ENCODE measurements at regions not wholly inside any gene's neighbourhood (a gene's known extent, or its start where the extent isn't known, plus 50 kb on each side); places are given as distances from the start of the nearest gene placed in this dataset.

DNA sequence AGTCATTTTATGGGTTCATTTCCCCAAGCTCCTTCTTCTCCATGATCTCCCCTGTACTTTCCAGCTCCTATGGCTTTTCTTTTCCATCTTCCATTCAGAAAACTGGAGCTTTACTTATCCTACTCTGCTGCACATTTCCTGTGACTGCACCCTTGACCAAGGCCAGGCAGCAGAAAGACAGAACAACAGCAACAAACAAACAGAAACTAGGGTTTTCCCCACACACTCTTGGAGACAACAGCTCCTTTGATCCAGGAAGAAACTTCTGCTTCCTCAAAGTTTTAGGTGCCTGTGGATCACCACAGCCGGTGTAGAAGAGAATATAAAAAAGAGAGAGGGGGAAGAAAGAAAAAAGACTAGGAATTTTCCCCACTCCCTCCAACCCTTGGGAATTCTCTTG is 342.3 kb upstream of the CFAP20DC start:
- Histone ChIP-seq H3K4me3 (ENCODE audit: low read length) (no peak overlapping the region), H3K9me3 (ENCODE audit: control insufficient read depth, low read length) (peaks cover 10% of the 10 kb centered on the region), H3K27me3 (ENCODE audit: control insufficient read depth, insufficient read depth, low read length, poor library complexity, severe bottlenecking) (no peaks in the 10 kb centered on the region), H3K36me3 (ENCODE audit: control insufficient read depth, insufficient read depth, low read length) (no peaks in the 10 kb centered on the region), H3K9ac (ENCODE audit: extremely low read depth, low read length, poor library complexity, severe bottlenecking) (no peak overlapping the region), H3K4me1 (ENCODE audit: control insufficient read depth, insufficient read depth, low read length) (no peaks in the 10 kb centered on the region), H3K27ac (ENCODE audit: low read depth, low read length) (no peak overlapping the region)
- Mint-ChIP-seq H3K4me3 (no peak overlapping the region), H3K27ac (no peak overlapping the region), H3K27me3 (ENCODE audit: insufficient read depth) (peaks cover 4% of the 10 kb centered on the region), H3K9me3 (peaks cover 14% of the 10 kb centered on the region), H3K36me3 (ENCODE audit: low read depth) (no peaks in the 10 kb centered on the region), H3K4me1 (no peaks in the 10 kb centered on the region)
- 100% methylated on average over 1 of the region's 1 CpG; no CpG with 5 or more reads in 1 of the 2 experiments for WGBS, 2 experiments (ENCODE audit: insufficient coverage in 1 of 2, insufficient read length in 1 of 2)
- TF ChIP-seq, protein P1, sequence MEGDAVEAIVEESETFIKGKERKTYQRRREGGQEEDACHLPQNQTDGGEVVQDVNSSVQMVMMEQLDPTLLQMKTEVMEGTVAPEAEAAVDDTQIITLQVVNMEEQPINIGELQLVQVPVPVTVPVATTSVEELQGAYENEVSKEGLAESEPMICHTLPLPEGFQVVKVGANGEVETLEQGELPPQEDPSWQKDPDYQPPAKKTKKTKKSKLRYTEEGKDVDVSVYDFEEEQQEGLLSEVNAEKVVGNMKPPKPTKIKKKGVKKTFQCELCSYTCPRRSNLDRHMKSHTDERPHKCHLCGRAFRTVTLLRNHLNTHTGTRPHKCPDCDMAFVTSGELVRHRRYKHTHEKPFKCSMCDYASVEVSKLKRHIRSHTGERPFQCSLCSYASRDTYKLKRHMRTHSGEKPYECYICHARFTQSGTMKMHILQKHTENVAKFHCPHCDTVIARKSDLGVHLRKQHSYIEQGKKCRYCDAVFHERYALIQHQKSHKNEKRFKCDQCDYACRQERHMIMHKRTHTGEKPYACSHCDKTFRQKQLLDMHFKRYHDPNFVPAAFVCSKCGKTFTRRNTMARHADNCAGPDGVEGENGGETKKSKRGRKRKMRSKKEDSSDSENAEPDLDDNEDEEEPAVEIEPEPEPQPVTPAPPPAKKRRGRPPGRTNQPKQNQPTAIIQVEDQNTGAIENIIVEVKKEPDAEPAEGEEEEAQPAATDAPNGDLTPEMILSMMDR (conservative IDR thresholded peaks at IDR 0.05): no peak
- no peak for DNase-seq

DNA sequence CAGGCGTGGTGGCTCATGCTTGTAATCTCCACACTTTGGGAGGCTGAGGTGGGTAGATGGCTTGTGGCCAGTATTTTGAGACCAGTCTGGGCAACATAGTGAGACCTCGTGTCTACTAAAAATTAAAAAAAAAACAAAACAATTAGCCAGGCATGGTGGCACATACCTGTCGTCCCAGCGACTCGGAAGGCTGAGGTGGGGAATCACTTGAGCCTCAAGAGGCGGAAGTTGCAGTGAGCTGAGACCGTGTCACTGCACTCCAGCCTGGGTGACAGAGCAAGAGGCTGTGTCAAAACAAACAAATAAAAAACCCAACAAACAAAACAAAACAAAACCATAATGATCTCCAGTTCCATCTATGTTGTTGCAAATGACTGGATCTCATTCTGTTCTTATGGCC is 341.3 kb upstream of the CFAP20DC start:
- Histone ChIP-seq H3K4me3 (ENCODE audit: low read length) (no peak overlapping the region), H3K9ac (ENCODE audit: extremely low read depth, low read length, poor library complexity, severe bottlenecking) (no peak overlapping the region), H3K27ac (ENCODE audit: low read depth, low read length) (no peak overlapping the region), H3K4me1 (ENCODE audit: control insufficient read depth, insufficient read depth, low read length) (no peaks in the 10 kb centered on the region), H3K36me3 (ENCODE audit: control insufficient read depth, insufficient read depth, low read length) (no peaks in the 10 kb centered on the region), H3K27me3 (ENCODE audit: control insufficient read depth, insufficient read depth, low read length, poor library complexity, severe bottlenecking) (no peaks in the 10 kb centered on the region), H3K9me3 (ENCODE audit: control insufficient read depth, low read length) (peaks cover 10% of the 10 kb centered on the region)
- H3K9me3 Mint-ChIP-seq: peaks cover 12% of the 10 kb centered on the region
- H3K4me1 Mint-ChIP-seq: no peaks in the 10 kb centered on the region
- TF ChIP-seq, protein P1 (conservative IDR thresholded peaks at IDR 0.05): no peak
- no peaks in the 10 kb centered on the region for H3K36me3 Mint-ChIP-seq (ENCODE audit: low read depth)
- WGBS, 2 experiments (ENCODE audit: insufficient coverage in 1 of 2, insufficient read length in 1 of 2): 86 to 93% methylated on average over 4 to 7 of the region's 7 CpGs
- no peak overlapping the region for H3K4me3 Mint-ChIP-seq
- H3K27ac Mint-ChIP-seq: no peak overlapping the region
- no peak for DNase-seq
- H3K27me3 Mint-ChIP-seq (ENCODE audit: insufficient read depth): peaks cover 3% of the 10 kb centered on the region

- TF ChIP-seq, protein P1 (conservative IDR thresholded peaks at IDR 0.05): no peak
- Histone ChIP-seq H3K27ac (ENCODE audit: low read depth, low read length) (no peak overlapping the region), H3K9me3 (ENCODE audit: control insufficient read depth, low read length) (peaks cover 6% of the 10 kb centered on the region), H3K9ac (ENCODE audit: extremely low read depth, low read length, poor library complexity, severe bottlenecking) (no peak overlapping the region), H3K4me3 (ENCODE audit: low read length) (no peak overlapping the region), H3K4me1 (ENCODE audit: control insufficient read depth, insufficient read depth, low read length) (no peaks in the 10 kb centered on the region), H3K36me3 (ENCODE audit: control insufficient read depth, insufficient read depth, low read length) (no peaks in the 10 kb centered on the region), H3K27me3 (ENCODE audit: control insufficient read depth, insufficient read depth, low read length, poor library complexity, severe bottlenecking) (no peaks in the 10 kb centered on the region)
- Mint-ChIP-seq H3K36me3 (ENCODE audit: low read depth) (no peaks in the 10 kb centered on the region), H3K27ac (no peak overlapping the region), H3K9me3 (no peaks in the 10 kb centered on the region), H3K4me1 (no peaks in the 10 kb centered on the region), H3K4me3 (no peak overlapping the region), H3K27me3 (ENCODE audit: insufficient read depth) (no peaks in the 10 kb centered on the region)
- no peak for DNase-seq
- WGBS, 2 experiments (ENCODE audit: insufficient coverage in 1 of 2, insufficient read length in 1 of 2): 86 to 100% methylated on average over 1 to 3 of the region's 3 CpGs
Measured at GRCh38 chr3:59388555-59389270, 338.9 kb upstream of the CFAP20DC start.

Measured in endodermal cell (in vitro differentiated cells).